Skin epidermis (tissue), 12 donors: ENCODE measurements at regions not wholly inside any gene's neighbourhood (a gene's known extent, or its start where the extent isn't known, plus 50 kb on each side); places are given as distances from the start of the nearest gene placed in this dataset.
"Not testable (repeated sequence)": the region's sequence is repeated elsewhere in the genome, so short reads cannot be mapped to it uniquely, and the experiment has no call there.

ENCODE experiments used
- H3K27ac ChIP-seq, 21 experiments: fragments of 200-600 bp; sonication (generic) in 11 of 21; one replicate each; pipeline ENCODE4 v1.5.0; 2020; ENCODE audit warnings: mild to moderate bottlenecking in 3 of 21, inconsistent platforms in 2 of 21, moderate library complexity in 2 of 21
- H3K4me3 ChIP-seq, 7 experiments: fragments of 200-600 bp; sonication (generic) in 2 of 7; one replicate each; pipeline ENCODE4 v1.5.0; 2020; ENCODE audit warnings: inconsistent platforms in 2 of 7, mild to moderate bottlenecking in 2 of 7, moderate library complexity in 1 of 7

- Histone ChIP-seq H3K4me3 (no peak overlapping the region), H3K27ac (no peak overlapping the region)
Observed at GRCh38 chr3:152891678-152892077, 56.7 kb downstream of the P2RY1 start.

- H3K27ac ChIP-seq: no peak overlapping the region
Observed at GRCh38 chr3:152892446-152892845, 57.5 kb downstream of the P2RY1 start.

GRCh38 chr3:152893647-152894046 lies 58.7 kb downstream of the P2RY1 start:
- no peak overlapping the region for H3K27ac ChIP-seq

More at GRCh38 chr3:152892446-152892845, 57.5 kb downstream of the P2RY1 start:
- H3K4me3 ChIP-seq: no peak overlapping the region

GRCh38 chr3:152899306-152899705 lies 64.4 kb downstream of the P2RY1 start:
- H3K27ac ChIP-seq: no peak overlapping the region
- H3K4me3 ChIP-seq: no peak overlapping the region

More at GRCh38 chr3:152893647-152894046, 58.7 kb downstream of the P2RY1 start:
- H3K4me3 ChIP-seq: no peak overlapping the region

GRCh38 chr3:152902141-152902669 lies 67.3 kb downstream of the P2RY1 start:
- no peak overlapping the region for H3K27ac ChIP-seq
- H3K4me3 ChIP-seq: no peak overlapping the region

GRCh38 chr3:152905631-152906030 lies 70.7 kb downstream of the P2RY1 start:
- Histone ChIP-seq H3K27ac (no peak overlapping the region), H3K4me3 (no peak overlapping the region)

- H3K4me3 ChIP-seq: no peak overlapping the region
- no peak overlapping the region for H3K27ac ChIP-seq
Observed at GRCh38 chr3:152909180-152909883, 74.4 kb downstream of the P2RY1 start.

- H3K4me3 ChIP-seq: no peak overlapping the region
- no peak overlapping the region for H3K27ac ChIP-seq
Observed at GRCh38 chr3:152910211-152910610, 75.3 kb downstream of the P2RY1 start.

- Histone ChIP-seq H3K27ac (no peak overlapping the region), H3K4me3 (no peak overlapping the region)
Observed at GRCh38 chr3:152910966-152911365, 76.0 kb downstream of the P2RY1 start.

- not testable (repeated sequence) for H3K27ac ChIP-seq, H3K4me3 ChIP-seq
Observed at GRCh38 chr3:152914743-152915142, 79.8 kb downstream of the P2RY1 start.

GRCh38 chr3:152915695-152916094 lies 80.8 kb downstream of the P2RY1 start:
- H3K27ac ChIP-seq: no peak overlapping the region

GRCh38 chr3:152916753-152917279 lies 81.9 kb downstream of the P2RY1 start:
- Histone ChIP-seq H3K27ac (no peak overlapping the region), H3K4me3 (no peak overlapping the region)

More at GRCh38 chr3:152915695-152916094, 80.8 kb downstream of the P2RY1 start:
- H3K4me3 ChIP-seq: no peak overlapping the region

- Histone ChIP-seq H3K27ac (no peak overlapping the region), H3K4me3 (no peak overlapping the region)
Observed at GRCh38 chr3:152921351-152921750, 86.4 kb downstream of the P2RY1 start.

- Histone ChIP-seq H3K4me3 (no peak overlapping the region), H3K27ac (no peak overlapping the region)
Observed at GRCh38 chr3:152922554-152922953, 87.6 kb downstream of the P2RY1 start.

GRCh38 chr3:152927131-152927530 lies 92.2 kb downstream of the P2RY1 start:
- no peak overlapping the region for H3K4me3 ChIP-seq
- no peak overlapping the region for H3K27ac ChIP-seq

- H3K4me3 ChIP-seq: no peak overlapping the region
Observed at GRCh38 chr3:152930516-152930915, 95.6 kb downstream of the P2RY1 start.

GRCh38 chr3:152937234-152937633 lies 102.3 kb downstream of the P2RY1 start:
- Histone ChIP-seq H3K27ac (no peak overlapping the region), H3K4me3 (no peak overlapping the region)

More at GRCh38 chr3:152930516-152930915, 95.6 kb downstream of the P2RY1 start:
- H3K27ac ChIP-seq: no peak overlapping the region

- Histone ChIP-seq H3K27ac (no peak overlapping the region), H3K4me3 (no peak overlapping the region)
Observed at GRCh38 chr3:152938974-152939636, 104.2 kb downstream of the P2RY1 start.

GRCh38 chr3:152941859-152942258 lies 106.9 kb downstream of the P2RY1 start:
- Histone ChIP-seq H3K27ac (peak overlapping the region in 6 of 21 experiments; percentile 21 to 67 (median 52)), H3K4me3 (no peak overlapping the region)

GRCh38 chr3:152942366-152942765 lies 107.4 kb downstream of the P2RY1 start:
- H3K27ac ChIP-seq: peak overlapping the region in 7 of 21 experiments; percentile 11 to 67 (median 53)

GRCh38 chr3:152943645-152944044 lies 108.7 kb downstream of the P2RY1 start:
- peak overlapping the region in 2 of 21 experiments; percentile 6 to 20 for H3K27ac ChIP-seq
- H3K4me3 ChIP-seq: no peak overlapping the region

More at GRCh38 chr3:152942366-152942765, 107.4 kb downstream of the P2RY1 start:
- no peak overlapping the region for H3K4me3 ChIP-seq
